HG03354 (cell line): ENCODE measurements at regions not wholly inside any gene's neighbourhood (a gene's known extent, or its start where the extent isn't known, plus 50 kb on each side); places are given as distances from the start of the nearest gene placed in this dataset.

Experiments used
- ATAC-seq: cut with Tn5 transposase; IDR thresholded peaks from one replicate; pipeline ENCODE4 v1.9.1; 2021; ENCODE audit warnings: mild to moderate bottlenecking; ENCODE audit not compliant: unreplicated experiment, poor library complexity, severe bottlenecking

GRCh38 chr20:60480950-60481742, 522.9 kb downstream of the CDH26 start:
- no peak for ATAC-seq

GRCh38 chr20:60481743-60482133, 523.5 kb downstream of the CDH26 start:
- ATAC-seq, result no peak

- ATAC-seq, result no peak
These were observed 524.2 kb downstream of the CDH26 start for GRCh38 chr20:60482221-60483008.

GRCh38 chr20:60483371-60483770, 525.1 kb downstream of the CDH26 start:
- ATAC-seq, result no peak

GRCh38 chr20:60484316-60484715, 526.1 kb downstream of the CDH26 start:
- no peak for ATAC-seq

GRCh38 chr20:60485012-60485760, 527.0 kb downstream of the CDH26 start:
- ATAC-seq, result no peak

GRCh38 chr20:60486315-60486714, 528.1 kb downstream of the CDH26 start:
- no peak for ATAC-seq

- ATAC-seq, result no peak
These were observed 528.7 kb downstream of the CDH26 start for GRCh38 chr20:60486937-60487336.

GRCh38 chr20:60490217-60491050, 532.2 kb downstream of the CDH26 start:
- no peak for ATAC-seq

- no peak for ATAC-seq
These were observed 532.9 kb downstream of the CDH26 start for GRCh38 chr20:60491051-60491581.

- ATAC-seq, result no peak
These were observed 536.3 kb downstream of the CDH26 start for GRCh38 chr20:60494476-60494875.

- ATAC-seq, result no peak
These were observed 539.2 kb downstream of the CDH26 start for GRCh38 chr20:60497298-60498035.

GRCh38 chr20:60500038-60500701, 541.9 kb downstream of the CDH26 start:
- ATAC-seq, result no peak

GRCh38 chr20:60501048-60501447, 542.8 kb downstream of the CDH26 start:
- ATAC-seq, result no peak

GRCh38 chr20:60502881-60503280, 544.7 kb downstream of the CDH26 start:
- ATAC-seq, result no peak

- ATAC-seq, result no peak
These were observed 547.2 kb downstream of the CDH26 start for GRCh38 chr20:60505423-60505822.

GRCh38 chr20:60506061-60506460, 547.8 kb downstream of the CDH26 start:
- no peak for ATAC-seq

- ATAC-seq, result no peak
These were observed 549.0 kb downstream of the CDH26 start for GRCh38 chr20:60507087-60507694.
